ENCODE measurements at regions not wholly inside any gene's neighbourhood (a gene's known extent, or its start where the extent isn't known, plus 50 kb on each side); places are given as distances from the start of the nearest gene placed in this dataset.

DNA sequence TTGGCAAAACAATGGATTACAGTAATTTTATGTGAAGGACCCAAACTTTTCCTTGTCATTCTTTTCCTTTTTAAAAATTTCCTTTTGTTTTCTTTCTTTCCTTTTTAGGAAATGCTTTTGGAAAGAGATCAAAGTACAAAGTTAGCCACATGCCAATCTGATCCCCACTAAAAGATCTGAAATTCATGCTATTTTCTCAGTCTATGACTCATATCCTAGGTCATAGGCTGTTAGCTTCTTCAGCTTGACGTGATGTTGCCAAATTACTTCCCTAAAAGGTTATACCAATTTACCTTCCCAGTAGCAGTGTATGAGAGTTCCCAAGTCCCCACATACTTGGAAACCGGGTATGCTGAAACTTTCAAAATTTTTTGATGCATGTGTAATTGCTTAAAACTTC lies 355.3 kb downstream of the INSIG2 start (continued):
- TF ChIP-seq, protein P1, sequence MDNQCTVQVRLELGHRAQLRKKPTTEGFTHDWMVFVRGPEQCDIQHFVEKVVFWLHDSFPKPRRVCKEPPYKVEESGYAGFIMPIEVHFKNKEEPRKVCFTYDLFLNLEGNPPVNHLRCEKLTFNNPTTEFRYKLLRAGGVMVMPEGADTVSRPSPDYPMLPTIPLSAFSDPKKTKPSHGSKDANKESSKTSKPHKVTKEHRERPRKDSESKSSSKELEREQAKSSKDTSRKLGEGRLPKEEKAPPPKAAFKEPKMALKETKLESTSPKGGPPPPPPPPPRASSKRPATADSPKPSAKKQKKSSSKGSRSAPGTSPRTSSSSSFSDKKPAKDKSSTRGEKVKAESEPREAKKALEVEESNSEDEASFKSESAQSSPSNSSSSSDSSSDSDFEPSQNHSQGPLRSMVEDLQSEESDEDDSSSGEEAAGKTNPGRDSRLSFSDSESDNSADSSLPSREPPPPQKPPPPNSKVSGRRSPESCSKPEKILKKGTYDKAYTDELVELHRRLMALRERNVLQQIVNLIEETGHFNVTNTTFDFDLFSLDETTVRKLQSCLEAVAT (IDR thresholded peaks at IDR 0.05), result no peak
- no peak for TF ChIP-seq RCOR1 (conservative IDR thresholded peaks at IDR 0.05; ENCODE audit: low read depth, low read length)

DNA sequence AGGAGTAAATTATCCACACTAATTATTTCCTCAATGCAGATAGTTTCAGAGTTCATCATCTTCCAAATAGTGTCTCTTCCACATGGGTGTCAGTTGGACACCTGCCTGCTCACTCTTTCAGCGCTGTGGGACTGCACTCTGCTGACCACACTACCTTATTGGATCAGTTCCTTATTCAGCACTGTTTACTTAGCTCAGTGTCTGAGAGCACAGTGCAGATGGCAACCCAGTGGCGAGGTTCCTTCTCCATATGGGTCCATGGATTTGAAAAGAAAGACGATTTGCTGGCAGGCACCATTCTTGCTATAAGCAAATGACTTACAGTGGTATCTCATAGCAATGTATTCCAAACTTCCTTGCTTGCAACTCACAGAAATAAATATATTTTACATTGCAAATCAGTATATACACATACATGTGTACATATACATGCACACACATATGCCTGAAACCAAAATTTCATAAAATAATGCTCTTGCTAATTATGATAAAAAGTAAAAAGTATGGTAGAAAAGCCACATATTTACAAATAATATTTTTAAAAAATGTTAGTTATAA lies 354.8 kb downstream of the INSIG2 start:
- Histone ChIP-seq H2AFZ (ENCODE audit: control insufficient read depth, low read depth, low read length) (no peak overlapping the region), H3K4me3 (no peak overlapping the region), H3K27me3 (replicated peaks in 1 of 2; ENCODE audit: control insufficient read depth in 2 of 2, insufficient read depth in 2 of 2, low read length in 1 of 2) (no peaks in the 10 kb centered on the region), H3K27ac (ENCODE audit: control insufficient read depth, insufficient read depth) (no peak overlapping the region), H4K20me1 (ENCODE audit: control insufficient read depth, insufficient read depth) (no peaks in the 10 kb centered on the region), H3K79me2 (ENCODE audit: control insufficient read depth, insufficient read depth, low read length) (no peaks in the 10 kb centered on the region), H3K9ac (ENCODE audit: control insufficient read depth, insufficient read depth, low read length) (no peak overlapping the region), H3K36me3 (ENCODE audit: control insufficient read depth in 2 of 2, insufficient read depth in 2 of 2, low read length in 1 of 2) (no peaks in the 10 kb centered on the region), H3K4me2 (ENCODE audit: control insufficient read depth, insufficient read depth) (no peak overlapping the region), H3K9me3 (replicated peaks; ENCODE audit: control insufficient read depth, insufficient read depth, low read length) (no peaks in the 10 kb centered on the region), H3K4me1 (ENCODE audit: control insufficient read depth, insufficient read depth, low read length) (no peaks in the 10 kb centered on the region)
- WGBS (ENCODE audit: insufficient coverage, insufficient replicate concordance, low lambda C conversion rate, missing lambda C conversion rate), result 15% methylated on average over 3 of the region's 3 CpGs
- ATAC-seq, result no peak
- no peak for DNase-seq (ENCODE audit: low read depth, low spot score)
- FAIRE-seq, result no peak
- intact Hi-C loops (cut with micrococcal nuclease; ENCODE audit: unreplicated experiment) (no loop called here), in situ Hi-C loops (cut with MboI) (no loop called here)
- POLR2A ChIA-PET, result no interaction called here
- no TSS peak for BruUV-seq (replicated peaks)
- CTCF ChIA-PET, result no interaction called here
- SMC1A ChIA-PET (ENCODE audit: uncharacterized antibody, unreplicated experiment), result no interaction called here
- RAD21 ChIA-PET (ENCODE audit: unreplicated experiment), result no interaction called here
- TF ChIP-seq, protein P2, sequence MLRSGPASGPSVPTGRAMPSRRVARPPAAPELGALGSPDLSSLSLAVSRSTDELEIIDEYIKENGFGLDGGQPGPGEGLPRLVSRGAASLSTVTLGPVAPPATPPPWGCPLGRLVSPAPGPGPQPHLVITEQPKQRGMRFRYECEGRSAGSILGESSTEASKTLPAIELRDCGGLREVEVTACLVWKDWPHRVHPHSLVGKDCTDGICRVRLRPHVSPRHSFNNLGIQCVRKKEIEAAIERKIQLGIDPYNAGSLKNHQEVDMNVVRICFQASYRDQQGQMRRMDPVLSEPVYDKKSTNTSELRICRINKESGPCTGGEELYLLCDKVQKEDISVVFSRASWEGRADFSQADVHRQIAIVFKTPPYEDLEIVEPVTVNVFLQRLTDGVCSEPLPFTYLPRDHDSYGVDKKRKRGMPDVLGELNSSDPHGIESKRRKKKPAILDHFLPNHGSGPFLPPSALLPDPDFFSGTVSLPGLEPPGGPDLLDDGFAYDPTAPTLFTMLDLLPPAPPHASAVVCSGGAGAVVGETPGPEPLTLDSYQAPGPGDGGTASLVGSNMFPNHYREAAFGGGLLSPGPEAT (IDR thresholded peaks at IDR 0.05; ENCODE audit: low read depth), result no peak
- TF ChIP-seq, protein P3, sequence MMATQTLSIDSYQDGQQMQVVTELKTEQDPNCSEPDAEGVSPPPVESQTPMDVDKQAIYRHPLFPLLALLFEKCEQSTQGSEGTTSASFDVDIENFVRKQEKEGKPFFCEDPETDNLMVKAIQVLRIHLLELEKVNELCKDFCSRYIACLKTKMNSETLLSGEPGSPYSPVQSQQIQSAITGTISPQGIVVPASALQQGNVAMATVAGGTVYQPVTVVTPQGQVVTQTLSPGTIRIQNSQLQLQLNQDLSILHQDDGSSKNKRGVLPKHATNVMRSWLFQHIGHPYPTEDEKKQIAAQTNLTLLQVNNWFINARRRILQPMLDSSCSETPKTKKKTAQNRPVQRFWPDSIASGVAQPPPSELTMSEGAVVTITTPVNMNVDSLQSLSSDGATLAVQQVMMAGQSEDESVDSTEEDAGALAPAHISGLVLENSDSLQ (IDR thresholded peaks at IDR 0.05), result no peak
- TF ChIP-seq ZBED1 (IDR thresholded peaks at IDR 0.05; ENCODE audit: borderline replicate concordance) (no peak), NR2C1 (IDR thresholded peaks at IDR 0.05) (no peak), CEBPB (IDR thresholded peaks at IDR 0.05; ENCODE audit: borderline replicate concordance in 1 of 2, low read depth in 2 of 2, low read length in 2 of 2) (no peak), TAF1 (IDR thresholded peaks at IDR 0.05; ENCODE audit: borderline replicate concordance, low read depth, low read length) (no peak), TCF7 (IDR thresholded peaks at IDR 0.05; ENCODE audit: borderline replicate concordance) (no peak)
- TF ChIP-seq, protein P4, sequence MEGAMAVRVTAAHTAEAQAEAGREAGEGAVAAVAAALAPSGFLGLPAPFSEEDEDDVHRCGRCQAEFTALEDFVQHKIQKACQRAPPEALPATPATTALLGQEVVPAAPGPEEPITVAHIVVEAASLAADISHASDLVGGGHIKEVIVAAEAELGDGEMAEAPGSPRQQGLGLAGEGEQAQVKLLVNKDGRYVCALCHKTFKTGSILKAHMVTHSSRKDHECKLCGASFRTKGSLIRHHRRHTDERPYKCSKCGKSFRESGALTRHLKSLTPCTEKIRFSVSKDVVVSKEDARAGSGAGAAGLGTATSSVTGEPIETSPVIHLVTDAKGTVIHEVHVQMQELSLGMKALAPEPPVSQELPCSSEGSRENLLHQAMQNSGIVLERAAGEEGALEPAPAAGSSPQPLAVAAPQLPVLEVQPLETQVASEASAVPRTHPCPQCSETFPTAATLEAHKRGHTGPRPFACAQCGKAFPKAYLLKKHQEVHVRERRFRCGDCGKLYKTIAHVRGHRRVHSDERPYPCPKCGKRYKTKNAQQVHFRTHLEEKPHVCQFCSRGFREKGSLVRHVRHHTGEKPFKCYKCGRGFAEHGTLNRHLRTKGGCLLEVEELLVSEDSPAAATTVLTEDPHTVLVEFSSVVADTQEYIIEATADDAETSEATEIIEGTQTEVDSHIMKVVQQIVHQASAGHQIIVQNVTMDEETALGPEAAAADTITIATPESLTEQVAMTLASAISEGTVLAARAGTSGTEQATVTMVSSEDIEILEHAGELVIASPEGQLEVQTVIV (IDR thresholded peaks at IDR 0.05; ENCODE audit: borderline replicate concordance, partially characterized antibody), result no peak
- TF ChIP-seq, protein P5, sequence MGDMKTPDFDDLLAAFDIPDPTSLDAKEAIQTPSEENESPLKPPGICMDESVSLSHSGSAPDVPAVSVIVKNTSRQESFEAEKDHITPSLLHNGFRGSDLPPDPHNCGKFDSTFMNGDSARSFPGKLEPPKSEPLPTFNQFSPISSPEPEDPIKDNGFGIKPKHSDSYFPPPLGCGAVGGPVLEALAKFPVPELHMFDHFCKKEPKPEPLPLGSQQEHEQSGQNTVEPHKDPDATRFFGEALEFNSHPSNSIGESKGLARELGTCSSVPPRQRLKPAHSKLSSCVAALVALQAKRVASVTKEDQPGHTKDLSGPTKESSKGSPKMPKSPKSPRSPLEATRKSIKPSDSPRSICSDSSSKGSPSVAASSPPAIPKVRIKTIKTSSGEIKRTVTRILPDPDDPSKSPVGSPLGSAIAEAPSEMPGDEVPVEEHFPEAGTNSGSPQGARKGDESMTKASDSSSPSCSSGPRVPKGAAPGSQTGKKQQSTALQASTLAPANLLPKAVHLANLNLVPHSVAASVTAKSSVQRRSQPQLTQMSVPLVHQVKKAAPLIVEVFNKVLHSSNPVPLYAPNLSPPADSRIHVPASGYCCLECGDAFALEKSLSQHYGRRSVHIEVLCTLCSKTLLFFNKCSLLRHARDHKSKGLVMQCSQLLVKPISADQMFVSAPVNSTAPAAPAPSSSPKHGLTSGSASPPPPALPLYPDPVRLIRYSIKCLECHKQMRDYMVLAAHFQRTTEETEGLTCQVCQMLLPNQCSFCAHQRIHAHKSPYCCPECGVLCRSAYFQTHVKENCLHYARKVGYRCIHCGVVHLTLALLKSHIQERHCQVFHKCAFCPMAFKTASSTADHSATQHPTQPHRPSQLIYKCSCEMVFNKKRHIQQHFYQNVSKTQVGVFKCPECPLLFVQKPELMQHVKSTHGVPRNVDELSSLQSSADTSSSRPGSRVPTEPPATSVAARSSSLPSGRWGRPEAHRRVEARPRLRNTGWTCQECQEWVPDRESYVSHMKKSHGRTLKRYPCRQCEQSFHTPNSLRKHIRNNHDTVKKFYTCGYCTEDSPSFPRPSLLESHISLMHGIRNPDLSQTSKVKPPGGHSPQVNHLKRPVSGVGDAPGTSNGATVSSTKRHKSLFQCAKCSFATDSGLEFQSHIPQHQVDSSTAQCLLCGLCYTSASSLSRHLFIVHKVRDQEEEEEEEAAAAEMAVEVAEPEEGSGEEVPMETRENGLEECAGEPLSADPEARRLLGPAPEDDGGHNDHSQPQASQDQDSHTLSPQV (IDR thresholded peaks at IDR 0.05), result no peak

All from GM12878 (cell line).